ENCODE measurements at regions not wholly inside any gene's neighbourhood (a gene's known extent, or its start where the extent isn't known, plus 50 kb on each side); places are given as distances from the start of the nearest gene placed in this dataset.

- no peaks in the 10 kb centered on the region for H3K9me3 ChIP-seq (ENCODE audit: insufficient read depth, low read depth, low read length)
- H2AFZ ChIP-seq (ENCODE audit: low read length), result no peak overlapping the region
- TF ChIP-seq, protein P1, sequence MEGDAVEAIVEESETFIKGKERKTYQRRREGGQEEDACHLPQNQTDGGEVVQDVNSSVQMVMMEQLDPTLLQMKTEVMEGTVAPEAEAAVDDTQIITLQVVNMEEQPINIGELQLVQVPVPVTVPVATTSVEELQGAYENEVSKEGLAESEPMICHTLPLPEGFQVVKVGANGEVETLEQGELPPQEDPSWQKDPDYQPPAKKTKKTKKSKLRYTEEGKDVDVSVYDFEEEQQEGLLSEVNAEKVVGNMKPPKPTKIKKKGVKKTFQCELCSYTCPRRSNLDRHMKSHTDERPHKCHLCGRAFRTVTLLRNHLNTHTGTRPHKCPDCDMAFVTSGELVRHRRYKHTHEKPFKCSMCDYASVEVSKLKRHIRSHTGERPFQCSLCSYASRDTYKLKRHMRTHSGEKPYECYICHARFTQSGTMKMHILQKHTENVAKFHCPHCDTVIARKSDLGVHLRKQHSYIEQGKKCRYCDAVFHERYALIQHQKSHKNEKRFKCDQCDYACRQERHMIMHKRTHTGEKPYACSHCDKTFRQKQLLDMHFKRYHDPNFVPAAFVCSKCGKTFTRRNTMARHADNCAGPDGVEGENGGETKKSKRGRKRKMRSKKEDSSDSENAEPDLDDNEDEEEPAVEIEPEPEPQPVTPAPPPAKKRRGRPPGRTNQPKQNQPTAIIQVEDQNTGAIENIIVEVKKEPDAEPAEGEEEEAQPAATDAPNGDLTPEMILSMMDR (conservative IDR thresholded peaks at IDR 0.05; ENCODE audit: low read length), result no peak
- no peak for TF ChIP-seq EZH2phosphoT487 (IDR thresholded peaks at IDR 0.05; ENCODE audit: borderline replicate concordance)
- no peak overlapping the region for H3K4me3 ChIP-seq (ENCODE audit: low read length, poor library complexity, severe bottlenecking)
- H3K27me3 ChIP-seq (ENCODE audit: insufficient read depth, low read length, poor library complexity, severe bottlenecking), result no peaks in the 10 kb centered on the region
- no peak overlapping the region for H3K9ac ChIP-seq (ENCODE audit: low read depth, low read length, poor library complexity, severe bottlenecking)
- no peaks in the 10 kb centered on the region for H3K9me2 ChIP-seq (replicated peaks; ENCODE audit: low read depth, low read length)
- peaks cover 10% of the 10 kb centered on the region for H3K4me1 ChIP-seq (ENCODE audit: insufficient read depth, low read length, poor library complexity, severe bottlenecking)
- no peaks in the 10 kb centered on the region for H3K36me3 ChIP-seq (ENCODE audit: insufficient read depth, low read length)
- no peaks in the 10 kb centered on the region for H3F3A ChIP-seq (ENCODE audit: low read depth)
- H3K4me2 ChIP-seq (ENCODE audit: low read depth, low read length, poor library complexity, severe bottlenecking), result no peak overlapping the region
- no peaks in the 10 kb centered on the region for H4K20me1 ChIP-seq (ENCODE audit: insufficient read depth, low read length, poor library complexity, severe bottlenecking)
- H3K79me2 ChIP-seq (ENCODE audit: insufficient read depth, low read length), result no peaks in the 10 kb centered on the region
These were observed 58.2 kb upstream of the RPS23 start for GRCh38 chr5:82336226-82336958.

DNA sequence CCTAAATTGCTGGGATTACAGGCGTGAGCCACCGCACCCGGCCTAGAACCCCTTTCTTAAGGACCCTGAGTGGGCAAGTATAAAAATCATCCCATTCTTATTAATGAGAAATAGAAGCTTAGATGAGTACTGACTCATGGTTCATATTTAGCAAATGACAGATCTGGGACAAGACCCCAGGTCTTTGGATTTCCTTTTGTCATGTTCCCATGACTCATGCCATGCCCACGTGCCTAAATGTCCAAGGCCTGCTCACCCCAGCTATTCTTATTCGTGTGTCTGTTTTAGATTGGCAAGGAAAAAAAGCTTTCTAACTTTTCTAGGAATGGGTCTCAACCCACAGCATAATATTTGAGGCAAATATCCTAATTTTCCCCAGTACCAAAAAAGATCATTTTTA is 57.7 kb upstream of the RPS23 start:
- no peak overlapping the region for H3K4me2 ChIP-seq (ENCODE audit: low read depth, low read length, poor library complexity, severe bottlenecking)
- TF ChIP-seq EZH2phosphoT487 (IDR thresholded peaks at IDR 0.05; ENCODE audit: borderline replicate concordance), result no peak
- TF ChIP-seq, protein P1 (conservative IDR thresholded peaks at IDR 0.05; ENCODE audit: low read length), result no peak
- H3K27me3 ChIP-seq (ENCODE audit: insufficient read depth, low read length, poor library complexity, severe bottlenecking), result no peaks in the 10 kb centered on the region
- H3K4me1 ChIP-seq (ENCODE audit: insufficient read depth, low read length, poor library complexity, severe bottlenecking), result peaks cover 10% of the 10 kb centered on the region
- no peak overlapping the region for H3K4me3 ChIP-seq (ENCODE audit: low read length, poor library complexity, severe bottlenecking)
- H4K20me1 ChIP-seq (ENCODE audit: insufficient read depth, low read length, poor library complexity, severe bottlenecking), result no peaks in the 10 kb centered on the region
- H3K79me2 ChIP-seq (ENCODE audit: insufficient read depth, low read length), result no peaks in the 10 kb centered on the region
- H2AFZ ChIP-seq (ENCODE audit: low read length), result no peak overlapping the region
- H3K9me2 ChIP-seq (replicated peaks; ENCODE audit: low read depth, low read length), result no peaks in the 10 kb centered on the region
- H3K36me3 ChIP-seq (ENCODE audit: insufficient read depth, low read length), result no peaks in the 10 kb centered on the region
- no peaks in the 10 kb centered on the region for H3F3A ChIP-seq (ENCODE audit: low read depth)
- H3K9ac ChIP-seq (ENCODE audit: low read depth, low read length, poor library complexity, severe bottlenecking), result no peak overlapping the region
- no peaks in the 10 kb centered on the region for H3K9me3 ChIP-seq (ENCODE audit: insufficient read depth, low read depth, low read length)

- no peaks in the 10 kb centered on the region for H3K79me2 ChIP-seq (ENCODE audit: insufficient read depth, low read length)
- H3K9ac ChIP-seq (ENCODE audit: low read depth, low read length, poor library complexity, severe bottlenecking), result no peak overlapping the region
- no peaks in the 10 kb centered on the region for H3K9me2 ChIP-seq (replicated peaks; ENCODE audit: low read depth, low read length)
- no peaks in the 10 kb centered on the region for H3K27me3 ChIP-seq (ENCODE audit: insufficient read depth, low read length, poor library complexity, severe bottlenecking)
- no peak overlapping the region for H2AFZ ChIP-seq (ENCODE audit: low read length)
- no peaks in the 10 kb centered on the region for H4K20me1 ChIP-seq (ENCODE audit: insufficient read depth, low read length, poor library complexity, severe bottlenecking)
- no peaks in the 10 kb centered on the region for H3K9me3 ChIP-seq (ENCODE audit: insufficient read depth, low read depth, low read length)
- H3K4me2 ChIP-seq (ENCODE audit: low read depth, low read length, poor library complexity, severe bottlenecking), result no peak overlapping the region
- TF ChIP-seq EZH2phosphoT487 (IDR thresholded peaks at IDR 0.05; ENCODE audit: borderline replicate concordance), result no peak
- TF ChIP-seq, protein P1 (conservative IDR thresholded peaks at IDR 0.05; ENCODE audit: low read length), result no peak
- H3F3A ChIP-seq (ENCODE audit: low read depth), result no peaks in the 10 kb centered on the region
- H3K4me3 ChIP-seq (ENCODE audit: low read length, poor library complexity, severe bottlenecking), result no peak overlapping the region
- H3K4me1 ChIP-seq (ENCODE audit: insufficient read depth, low read length, poor library complexity, severe bottlenecking), result peaks cover 10% of the 10 kb centered on the region
- no peaks in the 10 kb centered on the region for H3K36me3 ChIP-seq (ENCODE audit: insufficient read depth, low read length)
These were observed 56.7 kb upstream of the RPS23 start for GRCh38 chr5:82334856-82335255.

Data from Loucy (cell line).